Activated naive CD8-positive, alpha-beta T cell (primary cell): ENCODE measurements at regions not wholly inside any gene's neighbourhood (a gene's known extent, or its start where the extent isn't known, plus 50 kb on each side); places are given as distances from the start of the nearest gene placed in this dataset.

Experiments used
- H3K27ac Mint-ChIP-seq: one replicate; pipeline ENCODE4 v1.8.0; 2021; ENCODE audit warnings: mixed read lengths
- H3K27me3 Mint-ChIP-seq: one replicate; pipeline ENCODE4 v1.8.0; 2021; ENCODE audit warnings: mixed read lengths
- H3K36me3 Mint-ChIP-seq: one replicate; pipeline ENCODE4 v1.8.0; 2021; ENCODE audit warnings: mixed read lengths
- H3K4me1 Mint-ChIP-seq: one replicate; pipeline ENCODE4 v1.8.0; 2021; ENCODE audit warnings: low read depth, mixed read lengths
- H3K4me3 Mint-ChIP-seq: one replicate; pipeline ENCODE4 v1.8.0; 2021; ENCODE audit warnings: mild to moderate bottlenecking, mixed read lengths
- H3K9me3 Mint-ChIP-seq: one replicate; pipeline ENCODE4 v1.8.0; 2021; ENCODE audit warnings: low read depth, mixed read lengths

- Mint-ChIP-seq H3K9me3 (no peaks in the 10 kb centered on the region), H3K4me1 (peaks cover 5% of the 10 kb centered on the region), H3K27me3 (peaks cover 2% of the 10 kb centered on the region), H3K27ac (no peak overlapping the region), H3K4me3 (no peak overlapping the region), H3K36me3 (no peaks in the 10 kb centered on the region)
These were observed 160.1 kb downstream of the ERMARD start for GRCh38 chr6:169911264-169912263.

- peaks cover 5% of the 10 kb centered on the region for H3K4me1 Mint-ChIP-seq
These were observed 157.7 kb downstream of the ERMARD start for GRCh38 chr6:169909113-169909512.

GRCh38 chr6:169908403-169908933, 157.0 kb downstream of the ERMARD start:
- H3K4me3 Mint-ChIP-seq: no peak overlapping the region
- no peaks in the 10 kb centered on the region for H3K36me3 Mint-ChIP-seq
- H3K27ac Mint-ChIP-seq: no peak overlapping the region
- H3K9me3 Mint-ChIP-seq: no peaks in the 10 kb centered on the region
- H3K27me3 Mint-ChIP-seq: peaks cover 2% of the 10 kb centered on the region
- H3K4me1 Mint-ChIP-seq: peaks cover 2% of the 10 kb centered on the region

More at GRCh38 chr6:169909113-169909512, 157.7 kb downstream of the ERMARD start:
- H3K27ac Mint-ChIP-seq: no peak overlapping the region
- H3K9me3 Mint-ChIP-seq: no peaks in the 10 kb centered on the region
- no peak overlapping the region for H3K4me3 Mint-ChIP-seq
- H3K27me3 Mint-ChIP-seq: peaks cover 2% of the 10 kb centered on the region
- H3K36me3 Mint-ChIP-seq: no peaks in the 10 kb centered on the region

GRCh38 chr6:169907419-169908115, 156.1 kb downstream of the ERMARD start:
- peaks cover 2% of the 10 kb centered on the region for H3K27me3 Mint-ChIP-seq
- H3K27ac Mint-ChIP-seq: no peak overlapping the region
- no peaks in the 10 kb centered on the region for H3K36me3 Mint-ChIP-seq
- no peaks in the 10 kb centered on the region for H3K9me3 Mint-ChIP-seq
- H3K4me1 Mint-ChIP-seq: no peaks in the 10 kb centered on the region
- no peak overlapping the region for H3K4me3 Mint-ChIP-seq

GRCh38 chr6:169906688-169907418, 155.4 kb downstream of the ERMARD start:
- H3K27me3 Mint-ChIP-seq: peaks cover 2% of the 10 kb centered on the region
- no peak overlapping the region for H3K4me3 Mint-ChIP-seq
- H3K27ac Mint-ChIP-seq: no peak overlapping the region

GRCh38 chr6:169906004-169906687, 154.7 kb downstream of the ERMARD start:
- Mint-ChIP-seq H3K27ac (no peak overlapping the region), H3K9me3 (no peaks in the 10 kb centered on the region), H3K27me3 (peaks cover 2% of the 10 kb centered on the region), H3K4me3 (no peak overlapping the region), H3K36me3 (no peaks in the 10 kb centered on the region), H3K4me1 (no peaks in the 10 kb centered on the region)

More at GRCh38 chr6:169906688-169907418, 155.4 kb downstream of the ERMARD start:
- Mint-ChIP-seq H3K4me1 (no peaks in the 10 kb centered on the region), H3K36me3 (no peaks in the 10 kb centered on the region), H3K9me3 (no peaks in the 10 kb centered on the region)

- H3K27me3 Mint-ChIP-seq: peaks cover 2% of the 10 kb centered on the region
- H3K4me3 Mint-ChIP-seq: no peak overlapping the region
- no peaks in the 10 kb centered on the region for H3K36me3 Mint-ChIP-seq
- no peaks in the 10 kb centered on the region for H3K9me3 Mint-ChIP-seq
- no peaks in the 10 kb centered on the region for H3K4me1 Mint-ChIP-seq
- H3K27ac Mint-ChIP-seq: no peak overlapping the region
These were observed 153.8 kb downstream of the ERMARD start for GRCh38 chr6:169905041-169905807.

GRCh38 chr6:169904051-169904922, 152.9 kb downstream of the ERMARD start:
- peaks cover 2% of the 10 kb centered on the region for H3K27me3 Mint-ChIP-seq
- H3K27ac Mint-ChIP-seq: no peak overlapping the region

GRCh38 chr6:169903122-169903521, 151.7 kb downstream of the ERMARD start:
- Mint-ChIP-seq H3K4me1 (no peaks in the 10 kb centered on the region), H3K9me3 (no peaks in the 10 kb centered on the region), H3K27ac (no peak overlapping the region), H3K4me3 (no peak overlapping the region), H3K27me3 (peaks cover 8% of the 10 kb centered on the region), H3K36me3 (no peaks in the 10 kb centered on the region)

More at GRCh38 chr6:169904051-169904922, 152.9 kb downstream of the ERMARD start:
- H3K4me3 Mint-ChIP-seq: no peak overlapping the region
- no peaks in the 10 kb centered on the region for H3K4me1 Mint-ChIP-seq
- no peaks in the 10 kb centered on the region for H3K36me3 Mint-ChIP-seq
- H3K9me3 Mint-ChIP-seq: no peaks in the 10 kb centered on the region

GRCh38 chr6:169902604-169903003, 151.2 kb downstream of the ERMARD start:
- H3K4me3 Mint-ChIP-seq: no peak overlapping the region
- H3K36me3 Mint-ChIP-seq: no peaks in the 10 kb centered on the region
- no peaks in the 10 kb centered on the region for H3K9me3 Mint-ChIP-seq
- no peak overlapping the region for H3K27ac Mint-ChIP-seq
- peaks cover 8% of the 10 kb centered on the region for H3K27me3 Mint-ChIP-seq
- H3K4me1 Mint-ChIP-seq: no peaks in the 10 kb centered on the region

- H3K4me1 Mint-ChIP-seq: no peaks in the 10 kb centered on the region
- H3K36me3 Mint-ChIP-seq: no peaks in the 10 kb centered on the region
These were observed 150.6 kb downstream of the ERMARD start for GRCh38 chr6:169902070-169902469.

GRCh38 chr6:169899481-169900145, 148.2 kb downstream of the ERMARD start:
- H3K9me3 Mint-ChIP-seq: no peaks in the 10 kb centered on the region
- H3K27ac Mint-ChIP-seq: no peak overlapping the region
- H3K36me3 Mint-ChIP-seq: no peaks in the 10 kb centered on the region
- H3K4me1 Mint-ChIP-seq: no peaks in the 10 kb centered on the region
- peaks cover 10% of the 10 kb centered on the region for H3K27me3 Mint-ChIP-seq
- H3K4me3 Mint-ChIP-seq: no peak overlapping the region

More at GRCh38 chr6:169902070-169902469, 150.6 kb downstream of the ERMARD start:
- no peaks in the 10 kb centered on the region for H3K9me3 Mint-ChIP-seq
- peaks cover 10% of the 10 kb centered on the region for H3K27me3 Mint-ChIP-seq
- no peak overlapping the region for H3K27ac Mint-ChIP-seq
- H3K4me3 Mint-ChIP-seq: no peak overlapping the region
